ENCODE measurements at regions not wholly inside any gene's neighbourhood (a gene's known extent, or its start where the extent isn't known, plus 50 kb on each side); places are given as distances from the start of the nearest gene placed in this dataset.
"Not testable (repeated sequence)": the region's sequence is repeated elsewhere in the genome, so short reads cannot be mapped to it uniquely, and the experiment has no call there.

- no peak overlapping the region for H3K4me3 ChIP-seq (ENCODE audit: low read depth, low read length)
- DNase-seq (ENCODE audit: low read depth): no peak
- TF ChIP-seq CTCF (IDR thresholded peaks at IDR 0.05; ENCODE audit: control insufficient read depth, extremely low read depth, insufficient read depth): no peak
These were observed 249.8 kb downstream of the SETD4 start for GRCh38 chr21:35810431-35810970.

- TF ChIP-seq CTCF (IDR thresholded peaks at IDR 0.05; ENCODE audit: control insufficient read depth, extremely low read depth, insufficient read depth): no peak
- no peak for DNase-seq (ENCODE audit: low read depth)
- H3K4me3 ChIP-seq (ENCODE audit: low read depth, low read length): no peak overlapping the region
These were observed 258.9 kb downstream of the SETD4 start for GRCh38 chr21:35801391-35801790.

GRCh38 chr21:35800796-35801385 lies 259.4 kb downstream of the SETD4 start:
- DNase-seq (ENCODE audit: low read depth): not testable (repeated sequence)

GRCh38 chr21:35796844-35797243 lies 263.5 kb downstream of the SETD4 start:
- DNase-seq (ENCODE audit: low read depth): no peak
- TF ChIP-seq CTCF (IDR thresholded peaks at IDR 0.05; ENCODE audit: control insufficient read depth, extremely low read depth, insufficient read depth): no peak
- no peak overlapping the region for H3K4me3 ChIP-seq (ENCODE audit: low read depth, low read length)

More at GRCh38 chr21:35800796-35801385, 259.4 kb downstream of the SETD4 start:
- H3K4me3 ChIP-seq (ENCODE audit: low read depth, low read length): not testable (repeated sequence)

GRCh38 chr21:35794527-35794926 lies 265.8 kb downstream of the SETD4 start:
- not testable (repeated sequence) for DNase-seq (ENCODE audit: low read depth); H3K4me3 ChIP-seq (ENCODE audit: low read depth, low read length)

GRCh38 chr21:35792569-35793305 lies 267.6 kb downstream of the SETD4 start:
- no peak for TF ChIP-seq CTCF (IDR thresholded peaks at IDR 0.05; ENCODE audit: control insufficient read depth, extremely low read depth, insufficient read depth)
- H3K4me3 ChIP-seq (ENCODE audit: low read depth, low read length): no peak overlapping the region
- no peak for DNase-seq (ENCODE audit: low read depth)

- no peak overlapping the region for H3K4me3 ChIP-seq (ENCODE audit: low read depth, low read length)
- DNase-seq (ENCODE audit: low read depth): no peak
- TF ChIP-seq CTCF (IDR thresholded peaks at IDR 0.05; ENCODE audit: control insufficient read depth, extremely low read depth, insufficient read depth): no peak
These were observed 268.6 kb downstream of the SETD4 start for GRCh38 chr21:35791541-35792325.
